GM12891 (cell line): ENCODE measurements at regions not wholly inside any gene's neighbourhood (a gene's known extent, or its start where the extent isn't known, plus 50 kb on each side); places are given as distances from the start of the nearest gene placed in this dataset.

Experiments used
- DNase-seq: peaks from one replicate; pipeline ENCODE4 v3.0.0; 2011; ENCODE audit warnings: low spot score; ENCODE audit not compliant: insufficient read length
- FAIRE-seq: peaks from 2 replicates; lab custom pipeline; 2011; peaks lifted over from hg19 to GRCh38; lab: Jason Lieb, UNC
- PAX5 ChIP-seq: IDR thresholded peaks from 2 replicates; pipeline ENCODE4 v1.6.1; 2011; ENCODE audit warnings: low read length, moderate library complexity, mild to moderate bottlenecking; ENCODE audit not compliant: insufficient read depth, severe bottlenecking
- POLR2A ChIP-seq: IDR thresholded peaks from 2 replicates; pipeline ENCODE4 v1.6.1; 2011; ENCODE audit warnings: low read depth, low read length, control low read depth
- POLR2AphosphoS5 ChIP-seq: IDR thresholded peaks from 2 replicates; pipeline ENCODE4 v1.6.1; 2011; ENCODE audit warnings: low read depth, low read length, control low read depth
- POU2F2 ChIP-seq: IDR thresholded peaks from 2 replicates; pipeline ENCODE4 v1.6.1; 2011; ENCODE audit warnings: low read depth, mild to moderate bottlenecking, control low read depth, low read length, moderate library complexity
- SPI1 ChIP-seq: IDR thresholded peaks from 2 replicates; pipeline ENCODE4 v1.6.1; 2011; ENCODE audit warnings: low read depth, low read length, control low read depth
- TAF1 ChIP-seq: IDR thresholded peaks from 2 replicates; pipeline ENCODE4 v1.6.1; 2011; ENCODE audit warnings: low read depth, low read length, control low read depth

GRCh38 chr3:78402720-78403119, 1362.8 kb downstream of the ROBO2 start:
- no peak for TF ChIP-seq POLR2AphosphoS5
- no peak for TF ChIP-seq POU2F2
- no peak for TF ChIP-seq TAF1
- no peak for TF ChIP-seq PAX5
- no peak for TF ChIP-seq SPI1
- TF ChIP-seq POLR2A = no peak
- no peak for FAIRE-seq

GRCh38 chr3:78405745-78406144, 1362.1 kb downstream of the ROBO1 start:
- TF ChIP-seq TAF1 (no peak), PAX5 (no peak), POLR2A (no peak), SPI1 (no peak), POLR2AphosphoS5 (no peak)
- FAIRE-seq = no peak
- no peak for DNase-seq

More at GRCh38 chr3:78402720-78403119, 1362.8 kb downstream of the ROBO2 start:
- no peak for DNase-seq

GRCh38 chr3:78406396-78406795, 1361.4 kb downstream of the ROBO1 start:
- TF ChIP-seq PAX5 = no peak
- no peak for TF ChIP-seq SPI1
- TF ChIP-seq POU2F2 = no peak
- no peak for TF ChIP-seq POLR2A
- no peak for TF ChIP-seq TAF1
- no peak for TF ChIP-seq POLR2AphosphoS5
- DNase-seq (no peak), FAIRE-seq (no peak)

GRCh38 chr3:78410077-78410476, 1357.7 kb downstream of the ROBO1 start:
- TF ChIP-seq SPI1 (no peak), POLR2AphosphoS5 (no peak), POLR2A (no peak), TAF1 (no peak), POU2F2 (no peak), PAX5 (no peak)
- DNase-seq (no peak), FAIRE-seq (no peak)

GRCh38 chr3:78414261-78414660, 1353.5 kb downstream of the ROBO1 start:
- TF ChIP-seq POLR2A (no peak), SPI1 (no peak), PAX5 (no peak)
- FAIRE-seq (no peak), DNase-seq (no peak)

GRCh38 chr3:78420611-78421010, 1347.2 kb downstream of the ROBO1 start:
- FAIRE-seq (no peak), DNase-seq (no peak)
- TF ChIP-seq POLR2A = no peak
- TF ChIP-seq SPI1 = no peak
- no peak for TF ChIP-seq PAX5
- no peak for TF ChIP-seq TAF1
- TF ChIP-seq POU2F2 = no peak
- no peak for TF ChIP-seq POLR2AphosphoS5

- FAIRE-seq = no peak
- TF ChIP-seq POU2F2 (no peak), POLR2A (no peak), SPI1 (no peak), POLR2AphosphoS5 (no peak), TAF1 (no peak), PAX5 (no peak)
- no peak for DNase-seq
Observed at GRCh38 chr3:78421247-78421966, 1346.4 kb downstream of the ROBO1 start.

GRCh38 chr3:78424656-78425055, 1343.1 kb downstream of the ROBO1 start:
- FAIRE-seq = no peak
- TF ChIP-seq POU2F2 (no peak), SPI1 (no peak), POLR2AphosphoS5 (no peak), TAF1 (no peak), POLR2A (no peak), PAX5 (no peak)
- no peak for DNase-seq

- no peak for FAIRE-seq
- DNase-seq = no peak
- TF ChIP-seq POLR2AphosphoS5 (no peak), TAF1 (no peak), PAX5 (no peak), POLR2A (no peak), SPI1 (no peak), POU2F2 (no peak)
Observed at GRCh38 chr3:78426454-78426853, 1341.3 kb downstream of the ROBO1 start.

GRCh38 chr3:78427303-78427702, 1340.5 kb downstream of the ROBO1 start:
- DNase-seq (no peak), FAIRE-seq (no peak)
- TF ChIP-seq POLR2AphosphoS5 (no peak), PAX5 (no peak), TAF1 (no peak), SPI1 (no peak), POLR2A (no peak), POU2F2 (no peak)
